ENCODE measurements at regions not wholly inside any gene's neighbourhood (a gene's known extent, or its start where the extent isn't known, plus 50 kb on each side); places are given as distances from the start of the nearest gene placed in this dataset.
"Not testable (repeated sequence)": the region's sequence is repeated elsewhere in the genome, so short reads cannot be mapped to it uniquely, and the experiment has no call there.

- H3K4me2 ChIP-seq (ENCODE audit: low read length) = no peak overlapping the region
- H3K4me3 ChIP-seq (replicated peaks in 1 of 2; ENCODE audit: low read depth in 1 of 2, low read length in 2 of 2) = no peak overlapping the region
- no peaks in the 10 kb centered on the region for H4K20me1 ChIP-seq (ENCODE audit: insufficient read depth)
- no peaks in the 10 kb centered on the region for H3K27me3 ChIP-seq (ENCODE audit: insufficient read depth, low read length)
- BruUV-seq (replicated peaks) = no TSS peak
- H3K9me2 ChIP-seq (ENCODE audit: insufficient read depth) = no peaks in the 10 kb centered on the region
- H3K27ac ChIP-seq (ENCODE audit: low read depth, low read length) = no peak overlapping the region
- ChIA-PET CTCF (no interaction called here), POLR2A (no interaction called here), RAD21 (ENCODE audit: low non-redundant PET in 1 of 2, low total read pairs in 2 of 2, uncharacterized antibody in 2 of 2, unreplicated experiment in 2 of 2) (no interaction called here)
- no peak for DNase-seq (ENCODE audit: low read depth, low spot score)
- no peak overlapping the region for H3K9ac ChIP-seq (ENCODE audit: low read length)
- ATAC-seq = no peak
- no peaks in the 10 kb centered on the region for H3K79me2 ChIP-seq (ENCODE audit: insufficient read depth, low read length)
- intact Hi-C loops (cut with micrococcal nuclease) = no loop called here
- H3K36me3 ChIP-seq (ENCODE audit: control insufficient read depth in 1 of 2, insufficient read depth in 2 of 2, low read length in 2 of 2) = no peaks in the 10 kb centered on the region
- no peak for TF ChIP-seq POLR2A (IDR thresholded peaks at IDR 0.05; ENCODE audit: borderline replicate concordance, extremely low read depth, insufficient read depth, insufficient read length)
- no peak for TF ChIP-seq FOSL1 (IDR thresholded peaks at IDR 0.05; ENCODE audit: low read depth)
- TF ChIP-seq SRF (IDR thresholded peaks at IDR 0.05; ENCODE audit: low read depth) = no peak
- TF ChIP-seq POLR2AphosphoS5 (IDR thresholded peaks at IDR 0.05; ENCODE audit: low read depth, low read length) = no peak
- TF ChIP-seq SIN3A (IDR thresholded peaks at IDR 0.05; ENCODE audit: low read depth) = no peak
- no peak for TF ChIP-seq YY1 (IDR thresholded peaks at IDR 0.05; ENCODE audit: extremely low read depth, insufficient replicate concordance, low read depth, low read length)
- no peak for TF ChIP-seq EZH2phosphoT487 (IDR thresholded peaks at IDR 0.05; ENCODE audit: borderline replicate concordance)
- no peak for TF ChIP-seq JUND (IDR thresholded peaks at IDR 0.05)
- no peak for TF ChIP-seq ELF1 (IDR thresholded peaks at IDR 0.05; ENCODE audit: borderline replicate concordance, low read depth)
- TF ChIP-seq CEBPB (IDR thresholded peaks at IDR 0.05; ENCODE audit: low read depth) = no peak
- TF ChIP-seq RAD21 (IDR thresholded peaks at IDR 0.05; ENCODE audit: low read depth) = no peak
- no peak for TF ChIP-seq CBX3 (IDR thresholded peaks at IDR 0.05; ENCODE audit: low read depth)
- no peak for TF ChIP-seq ZNF274 (IDR thresholded peaks at IDR 0.05; ENCODE audit: low read depth, low read length)
- no peak for TF ChIP-seq EGR1 (IDR thresholded peaks at IDR 0.05; ENCODE audit: low read depth)
- no peaks in the 10 kb centered on the region for H3K4me1 ChIP-seq (ENCODE audit: control insufficient read depth in 1 of 2, insufficient read depth in 2 of 2, low read length in 2 of 2)
- H2AFZ ChIP-seq (ENCODE audit: low read depth, low read length, poor library complexity, severe bottlenecking) = no peak overlapping the region
- H3K9me3 ChIP-seq (ENCODE audit: control insufficient read depth in 1 of 2, insufficient read depth in 1 of 2, low read depth in 1 of 2, low read length in 2 of 2) = 0 out of 4 replicates have a peak, but pooled peaks cover 0 to 4% of the 10 kb centered on the region in 2 experiments
These were observed 335.3 kb upstream of the CHST9 start for GRCh38 chr18:27520401-27520800.

DNA sequence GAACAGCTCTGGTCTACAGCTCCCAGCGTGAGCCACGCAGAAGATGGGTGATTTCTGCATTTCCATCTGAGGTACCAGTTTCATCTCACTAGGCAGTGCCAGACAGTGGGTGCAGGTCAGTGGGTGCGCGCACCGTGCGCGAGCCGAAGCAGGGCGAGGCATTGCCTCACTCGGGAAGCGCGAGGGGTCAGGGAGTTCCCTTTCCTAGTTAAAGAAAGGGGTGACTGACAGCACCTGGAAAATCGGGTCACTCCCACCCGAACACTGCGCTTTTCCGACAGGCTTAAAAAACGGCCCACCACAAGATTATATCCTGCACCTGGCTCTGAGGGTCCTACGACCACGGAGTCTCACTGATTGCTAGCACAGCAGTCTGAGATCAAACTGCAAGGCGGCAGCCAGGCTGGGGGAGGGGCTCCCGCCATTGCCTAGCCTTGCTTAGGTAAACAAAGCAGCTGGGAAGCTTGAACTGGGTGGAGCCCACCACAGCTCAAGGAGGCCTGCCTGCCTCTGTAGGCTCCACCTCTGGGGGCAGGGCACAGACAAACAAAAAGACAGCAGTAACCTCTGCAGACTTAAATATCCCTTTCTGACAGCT is 325.0 kb upstream of the CHST9 start:
- H3K9me2 ChIP-seq (ENCODE audit: insufficient read depth); H3K4me3 ChIP-seq (replicated peaks in 1 of 2; ENCODE audit: low read depth in 1 of 2, low read length in 2 of 2); H2AFZ ChIP-seq (ENCODE audit: low read depth, low read length, poor library complexity, severe bottlenecking); ATAC-seq; H3K79me2 ChIP-seq (ENCODE audit: insufficient read depth, low read length); H3K4me2 ChIP-seq (ENCODE audit: low read length); H3K36me3 ChIP-seq (ENCODE audit: control insufficient read depth in 1 of 2, insufficient read depth in 2 of 2, low read length in 2 of 2); H3K27me3 ChIP-seq (ENCODE audit: insufficient read depth, low read length); BruUV-seq (replicated peaks); H3K4me1 ChIP-seq (ENCODE audit: control insufficient read depth in 1 of 2, insufficient read depth in 2 of 2, low read length in 2 of 2); RAD21 ChIA-PET (ENCODE audit: low non-redundant PET in 1 of 2, low total read pairs in 2 of 2, uncharacterized antibody in 2 of 2, unreplicated experiment in 2 of 2); H3K9ac ChIP-seq (ENCODE audit: low read length); CTCF ChIA-PET; H3K27ac ChIP-seq (ENCODE audit: low read depth, low read length); H4K20me1 ChIP-seq (ENCODE audit: insufficient read depth); POLR2A ChIA-PET; H3K9me3 ChIP-seq (ENCODE audit: control insufficient read depth in 1 of 2, insufficient read depth in 1 of 2, low read depth in 1 of 2, low read length in 2 of 2); DNase-seq (ENCODE audit: low read depth, low spot score); intact Hi-C loops (cut with micrococcal nuclease): not testable (repeated sequence)

All from HCT116 (cell line).